GM12865 (cell line): ENCODE measurements at regions not wholly inside any gene's neighbourhood (a gene's known extent, or its start where the extent isn't known, plus 50 kb on each side); places are given as distances from the start of the nearest gene placed in this dataset.
A peak's percentile ranks its signal among the peaks of the same experiment; 100 is the strongest.

Experiments
- DNase-seq: peaks from one replicate; pipeline ENCODE4 v3.0.0; 2010; ENCODE audit warnings: low read depth
- H3K4me3 ChIP-seq: 2 replicates; pipeline ENCODE4 v1.5.1; 2011; ENCODE audit warnings: mild to moderate bottlenecking, low read depth, low read length, control low read depth
- CTCF ChIP-seq: IDR thresholded peaks from 2 replicates; pipeline ENCODE4 v1.5.1; 2011; ENCODE audit warnings: low read length, control low read depth, low read depth, inconsistent platforms; ENCODE audit not compliant: insufficient read depth; ENCODE audit errors: missing control alignments

GRCh38 chr3:116842254-116842957 lies 132.8 kb downstream of the TUSC7 start:
- DNase-seq: no peak
- no peak for TF ChIP-seq CTCF
- H3K4me3 ChIP-seq: no peak overlapping the region

- DNase-seq: no peak
- no peak for TF ChIP-seq CTCF
- H3K4me3 ChIP-seq: no peak overlapping the region
These were observed 138.8 kb downstream of the TUSC7 start for GRCh38 chr3:116848248-116848829.

GRCh38 chr3:116849261-116849688 lies 139.7 kb downstream of the TUSC7 start:
- TF ChIP-seq CTCF: no peak
- no peak for DNase-seq
- H3K4me3 ChIP-seq: no peak overlapping the region

- no peak for TF ChIP-seq CTCF
- no peak overlapping the region for H3K4me3 ChIP-seq
- DNase-seq: no peak
These were observed 143.2 kb downstream of the TUSC7 start for GRCh38 chr3:116852803-116853202.

GRCh38 chr3:116863270-116863770 lies 153.7 kb downstream of the TUSC7 start:
- TF ChIP-seq CTCF: no peak
- H3K4me3 ChIP-seq: no peak overlapping the region
- no peak for DNase-seq

- H3K4me3 ChIP-seq: no peak overlapping the region; the same call in none of the 2 replicates
- DNase-seq: peak; percentile 63
These were observed 154.4 kb downstream of the TUSC7 start for GRCh38 chr3:116863822-116864589.

More at GRCh38 chr3:116863822-116864589, 154.4 kb downstream of the TUSC7 start:
- TF ChIP-seq CTCF: peak; percentile 52
